Gastrocnemius medialis (tissue), 4 donors: ENCODE measurements at regions not wholly inside any gene's neighbourhood (a gene's known extent, or its start where the extent isn't known, plus 50 kb on each side); places are given as distances from the start of the nearest gene placed in this dataset.

Experiments used
- ATAC-seq, 2 donors: fragments of 150-250 bp; one replicate each; pipeline ENCODE4 v1.9.1; 2016
- DNase-seq, 2 donors: peaks; one replicate each; pipeline ENCODE4 v3.0.0-alpha.2; 2019
- H3K27ac ChIP-seq, 4 donors: fragments of 200-600 bp; sonication (generic); 1 replicate in 1 of 4; 2 replicates in 3 of 4; pipeline ENCODE4 v1.5.1; 2016 to 2018; ENCODE audit warnings: mild to moderate bottlenecking in 2 of 4, moderate library complexity in 1 of 4
- H3K27me3 ChIP-seq, 3 donors: fragments of 200-600 bp; sonication (generic) in 2 of 3; 1 replicate in 1 of 3; 2 replicates in 2 of 3; pipeline versions ENCODE4 v1.5.1 to v1.6.0; 2016 to 2019; ENCODE audit warnings: mild to moderate bottlenecking in 1 of 3, moderate library complexity in 1 of 3
- H3K36me3 ChIP-seq, 2 donors: fragments of 200-600 bp; sonication (generic) in 1 of 2; one replicate each; pipeline ENCODE4 v1.5.1; 2017 to 2018
- H3K4me1 ChIP-seq, 2 donors: fragments of 200-600 bp; sonication (generic) in 1 of 2; one replicate each; pipeline ENCODE4 v1.5.1; 2016 to 2017; ENCODE audit warnings: mild to moderate bottlenecking in 2 of 2
- H3K4me3 ChIP-seq, 4 donors: fragments of 200-600 bp; sonication (generic) in 3 of 4; 1 replicate in 1 of 4; 2 replicates in 3 of 4; pipeline ENCODE4 v1.5.1; 2016 to 2019; ENCODE audit warnings: mild to moderate bottlenecking in 2 of 4
- H3K9me3 ChIP-seq, 3 donors: fragments of 200-600 bp; sonication (generic) in 2 of 3; 1 replicate in 1 of 3; 2 replicates in 2 of 3; pipeline ENCODE4 v1.5.1; 2016 to 2019
- POLR2A ChIP-seq, 2 donors: fragments of 450-650 bp; IDR thresholded peaks; one replicate each; pipeline ENCODE4 v1.6.1; 2017; ENCODE audit warnings: antibody characterized with exemption in 2 of 2, mild to moderate bottlenecking in 2 of 2, moderate library complexity in 2 of 2
- in situ Hi-C, 4 donors: fragments of 200-750 bp; cut with MboI; loops; one replicate each; pipeline versions ENCODE4 v1.15.0 to v1.8.0; 2017; ENCODE audit warnings: low sequenced_read_pairs in 4 of 4
- intact Hi-C: fragments of 100-400 bp; cut with DNase I; formaldehyde crosslinking; loops from one replicate; pipeline ENCODE4 v1.15.1; 2023; ENCODE audit warnings: low total_unique reads
- TF ChIP-seq, protein P1 (sequence below), 5 experiments: fragments of 450-650 bp in 3 of 5; fragments of 200-600 bp in 2 of 5; sonication (generic) in 2 of 5; IDR thresholded peaks in 4 of 5; conservative IDR thresholded peaks in 1 of 5; 1 replicate in 4 of 5; 2 replicates in 1 of 5; pipeline ENCODE4 v1.5.1; 2016 to 2019; ENCODE audit warnings: antibody characterized with exemption in 5 of 5, mild to moderate bottlenecking in 3 of 5, moderate library complexity in 3 of 5

DNA sequence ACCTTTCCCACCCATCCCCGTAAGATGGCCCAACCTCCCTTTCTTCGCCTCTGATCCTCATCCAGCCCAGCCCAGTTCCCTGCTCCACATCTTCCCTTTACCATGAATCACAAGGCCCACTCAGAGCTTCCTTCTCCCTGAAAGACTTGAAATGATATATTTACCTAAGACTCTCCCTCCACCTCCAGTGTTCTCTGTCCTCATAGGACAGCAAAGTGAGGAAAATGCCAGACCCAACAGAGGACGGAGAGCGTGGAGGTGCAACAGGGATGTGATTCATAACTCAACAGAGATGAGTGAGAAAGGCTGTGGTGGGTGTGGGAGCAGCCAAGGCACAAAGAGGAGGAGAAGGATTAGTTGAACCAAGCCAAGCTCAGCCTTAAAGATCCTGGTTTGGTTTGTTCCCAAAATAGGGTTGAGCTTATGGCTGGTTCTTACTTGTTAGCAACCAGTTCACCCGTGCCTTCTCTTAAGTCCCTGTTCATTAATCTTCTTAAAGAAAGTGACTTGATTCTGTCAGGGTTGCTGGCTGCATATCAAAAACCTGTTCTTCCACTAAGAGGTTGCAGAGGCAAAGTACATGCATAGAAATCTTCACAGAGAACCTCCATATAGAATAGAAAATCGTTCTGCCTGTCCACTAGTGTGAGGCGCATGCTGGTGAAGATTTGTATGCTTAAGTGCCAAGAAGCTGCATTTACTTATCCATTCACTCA is 183.2 kb downstream of the ACTL7B start:
- Histone ChIP-seq H3K27me3 (no peaks in the 10 kb centered on the region), H3K4me1 (no peaks in the 10 kb centered on the region), H3K36me3 (no peaks in the 10 kb centered on the region), H3K27ac (no peak overlapping the region), H3K4me3 (no peak overlapping the region), H3K9me3 (no peaks in the 10 kb centered on the region)
- intact Hi-C loops = no loop called here
- no peak for DNase-seq
- in situ Hi-C loops = no loop called here
- TF ChIP-seq, protein P1, sequence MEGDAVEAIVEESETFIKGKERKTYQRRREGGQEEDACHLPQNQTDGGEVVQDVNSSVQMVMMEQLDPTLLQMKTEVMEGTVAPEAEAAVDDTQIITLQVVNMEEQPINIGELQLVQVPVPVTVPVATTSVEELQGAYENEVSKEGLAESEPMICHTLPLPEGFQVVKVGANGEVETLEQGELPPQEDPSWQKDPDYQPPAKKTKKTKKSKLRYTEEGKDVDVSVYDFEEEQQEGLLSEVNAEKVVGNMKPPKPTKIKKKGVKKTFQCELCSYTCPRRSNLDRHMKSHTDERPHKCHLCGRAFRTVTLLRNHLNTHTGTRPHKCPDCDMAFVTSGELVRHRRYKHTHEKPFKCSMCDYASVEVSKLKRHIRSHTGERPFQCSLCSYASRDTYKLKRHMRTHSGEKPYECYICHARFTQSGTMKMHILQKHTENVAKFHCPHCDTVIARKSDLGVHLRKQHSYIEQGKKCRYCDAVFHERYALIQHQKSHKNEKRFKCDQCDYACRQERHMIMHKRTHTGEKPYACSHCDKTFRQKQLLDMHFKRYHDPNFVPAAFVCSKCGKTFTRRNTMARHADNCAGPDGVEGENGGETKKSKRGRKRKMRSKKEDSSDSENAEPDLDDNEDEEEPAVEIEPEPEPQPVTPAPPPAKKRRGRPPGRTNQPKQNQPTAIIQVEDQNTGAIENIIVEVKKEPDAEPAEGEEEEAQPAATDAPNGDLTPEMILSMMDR (IDR thresholded peaks at IDR 0.05 in 4 of 5, conservative IDR thresholded peaks at IDR 0.05 in 1 of 5) = no peak
- TF ChIP-seq POLR2A (IDR thresholded peaks at IDR 0.05) = no peak
- ATAC-seq = no peak

- no peak overlapping the region for H3K4me3 ChIP-seq
- no peaks in the 10 kb centered on the region for H3K27me3 ChIP-seq
- DNase-seq = no peak
- no peak for TF ChIP-seq POLR2A (IDR thresholded peaks at IDR 0.05)
- TF ChIP-seq, protein P1 (IDR thresholded peaks at IDR 0.05 in 4 of 5, conservative IDR thresholded peaks at IDR 0.05 in 1 of 5) = no peak
- H3K9me3 ChIP-seq = no peaks in the 10 kb centered on the region
- H3K36me3 ChIP-seq = no peaks in the 10 kb centered on the region
- no peak for ATAC-seq
- in situ Hi-C loops = no loop called here
- intact Hi-C loops = no loop called here
- H3K27ac ChIP-seq = no peak overlapping the region
- no peaks in the 10 kb centered on the region for H3K4me1 ChIP-seq
Observed at GRCh38 chr9:108671794-108672193, 184.0 kb downstream of the ACTL7B start.

- Histone ChIP-seq H3K4me3 (no peak overlapping the region), H3K4me1 (no peaks in the 10 kb centered on the region), H3K36me3 (no peaks in the 10 kb centered on the region), H3K27me3 (no peaks in the 10 kb centered on the region), H3K9me3 (no peaks in the 10 kb centered on the region), H3K27ac (no peak overlapping the region)
- TF ChIP-seq, protein P1 (IDR thresholded peaks at IDR 0.05 in 4 of 5, conservative IDR thresholded peaks at IDR 0.05 in 1 of 5) = no peak
- TF ChIP-seq POLR2A (IDR thresholded peaks at IDR 0.05) = no peak
- DNase-seq (no peak), ATAC-seq (no peak)
- in situ Hi-C loops (no loop called here), intact Hi-C loops (no loop called here)
Observed at GRCh38 chr9:108671176-108671575, 184.6 kb downstream of the ACTL7B start.

DNA sequence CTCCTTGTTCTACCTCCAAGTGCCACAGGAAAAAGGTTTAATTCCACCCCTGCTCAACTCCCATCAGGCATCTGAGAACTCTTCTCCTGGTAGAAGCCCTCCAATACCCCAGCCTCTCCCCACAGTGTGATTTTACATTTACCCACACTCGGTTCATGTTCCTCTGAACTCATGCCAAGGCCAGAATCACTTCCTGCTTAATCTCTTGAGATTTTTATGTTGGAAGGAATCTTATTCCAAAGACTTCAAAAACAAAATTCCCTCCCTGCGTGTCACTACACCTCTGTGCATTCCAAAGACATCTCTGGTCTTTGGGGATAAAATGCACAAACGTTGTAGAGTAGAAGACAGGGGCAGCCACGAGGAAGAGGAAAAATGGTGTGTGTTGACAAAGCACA is 186.8 kb downstream of the ACTL7B start:
- no peak overlapping the region for H3K4me3 ChIP-seq
- intact Hi-C loops = no loop called here
- no peak for DNase-seq
- H3K4me1 ChIP-seq = no peaks in the 10 kb centered on the region
- ATAC-seq = no peak
- H3K27ac ChIP-seq = no peak overlapping the region
- H3K9me3 ChIP-seq = no peaks in the 10 kb centered on the region
- H3K36me3 ChIP-seq = no peaks in the 10 kb centered on the region
- TF ChIP-seq POLR2A (IDR thresholded peaks at IDR 0.05) = no peak
- TF ChIP-seq, protein P1 (IDR thresholded peaks at IDR 0.05 in 4 of 5, conservative IDR thresholded peaks at IDR 0.05 in 1 of 5) = no peak
- in situ Hi-C loops = no loop called here
- no peaks in the 10 kb centered on the region for H3K27me3 ChIP-seq
